HG02852 (cell line): ENCODE measurements at regions not wholly inside any gene's neighbourhood (a gene's known extent, or its start where the extent isn't known, plus 50 kb on each side); places are given as distances from the start of the nearest gene placed in this dataset.
"Not testable (repeated sequence)": the region's sequence is repeated elsewhere in the genome, so short reads cannot be mapped to it uniquely, and the experiment has no call there.

ENCODE experiments used
- ATAC-seq: cut with Tn5 transposase; IDR thresholded peaks from one replicate; pipeline ENCODE4 v1.9.1; 2021; ENCODE audit warnings: mild to moderate bottlenecking, moderate library complexity; ENCODE audit not compliant: unreplicated experiment

DNA sequence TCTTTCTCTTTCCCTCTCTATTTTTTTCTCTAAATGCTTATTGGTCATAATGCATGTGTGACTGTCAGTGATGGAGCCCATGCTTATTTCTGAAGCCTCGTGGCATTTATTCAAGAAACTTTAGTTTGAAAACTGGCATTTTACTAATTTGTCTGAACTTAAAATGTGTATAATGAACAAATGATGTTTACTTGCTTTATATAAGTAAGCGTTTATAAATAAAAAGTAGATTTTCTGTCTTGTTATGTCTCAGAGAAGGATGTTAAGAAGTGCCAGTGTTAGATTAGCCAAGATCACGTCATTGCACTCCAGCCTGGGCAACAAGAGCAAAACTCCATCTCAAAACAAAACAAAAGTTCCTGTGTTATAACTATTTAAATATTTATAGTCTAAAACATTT is 1568.1 kb downstream of the EFNB2 start:
- no peak for ATAC-seq

DNA sequence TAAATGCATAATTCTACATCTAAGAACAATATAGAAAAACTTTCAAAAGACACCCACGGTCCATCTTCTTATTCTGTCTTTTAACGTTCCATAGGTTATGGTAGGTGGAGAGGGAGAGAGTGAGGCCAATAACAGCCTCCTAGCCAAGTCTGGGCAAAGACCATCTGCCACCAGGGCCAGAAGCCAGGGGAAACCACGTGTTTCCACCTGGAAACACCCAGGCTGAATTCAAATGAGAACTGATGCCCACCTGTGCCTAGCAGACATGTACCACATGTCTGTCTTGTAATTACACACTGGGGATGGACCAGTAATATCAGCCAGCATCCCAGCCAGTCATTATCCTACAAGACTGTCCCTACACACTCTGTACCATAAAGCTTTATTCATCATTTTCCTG is 1573.1 kb downstream of the EFNB2 start:
- ATAC-seq, result no peak

DNA sequence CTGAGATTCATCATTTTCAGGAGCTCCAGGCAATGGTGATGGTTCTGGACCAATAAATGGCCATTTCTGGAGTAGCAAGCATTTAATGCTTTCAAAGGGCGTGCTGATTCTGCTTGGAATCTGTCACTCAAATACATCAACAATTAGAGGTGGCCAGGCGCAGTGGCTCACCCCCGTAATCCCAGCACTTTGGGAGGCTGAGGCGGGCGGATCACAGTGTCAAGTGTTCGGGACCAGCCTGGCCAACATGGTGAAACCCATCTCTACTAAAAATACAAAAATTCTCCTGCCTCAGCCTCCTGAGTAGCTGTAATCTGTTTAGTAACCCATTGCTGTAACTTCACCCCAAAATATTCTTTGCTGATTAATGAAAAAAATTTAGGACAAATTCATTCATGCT is 1574.2 kb downstream of the EFNB2 start:
- ATAC-seq, result no peak

DNA sequence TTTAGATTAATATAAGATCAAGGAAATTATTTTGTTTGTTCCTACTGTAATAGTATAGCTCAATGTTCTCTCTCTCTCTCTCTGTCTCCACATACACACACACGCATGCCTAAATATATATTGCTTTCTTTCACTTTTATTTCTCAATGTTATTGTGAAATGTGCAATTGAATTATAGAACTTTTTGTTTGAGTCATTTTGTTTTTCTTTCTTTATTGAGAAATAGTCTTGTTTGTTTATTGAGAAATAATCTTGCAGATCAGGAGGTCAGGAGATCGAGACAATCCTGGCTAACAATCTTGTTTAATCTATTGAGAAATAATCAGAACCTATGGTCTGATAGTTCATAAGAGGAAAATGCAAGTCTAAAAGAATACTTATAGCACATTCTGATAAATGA is 1581.3 kb downstream of the EFNB2 start:
- ATAC-seq, result no peak

DNA sequence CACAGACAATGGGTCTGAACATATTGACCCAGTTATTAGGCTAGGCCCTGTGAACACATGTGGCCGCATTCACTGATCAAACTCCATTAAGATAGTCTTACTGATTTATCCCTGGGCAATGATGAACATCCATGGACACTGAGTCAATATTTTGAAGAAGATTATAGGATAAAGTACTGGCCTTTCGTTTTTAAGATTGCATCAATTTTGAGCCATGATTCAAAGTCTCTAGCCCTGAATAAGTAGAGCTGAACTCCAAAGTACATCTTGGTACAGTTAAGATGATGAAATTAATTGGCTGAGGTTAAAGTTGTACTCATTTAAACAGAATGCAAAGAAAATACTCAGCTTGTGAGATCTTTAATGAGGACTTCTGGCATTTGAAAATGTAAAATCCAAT is 1581.9 kb downstream of the EFNB2 start:
- no peak for ATAC-seq

DNA sequence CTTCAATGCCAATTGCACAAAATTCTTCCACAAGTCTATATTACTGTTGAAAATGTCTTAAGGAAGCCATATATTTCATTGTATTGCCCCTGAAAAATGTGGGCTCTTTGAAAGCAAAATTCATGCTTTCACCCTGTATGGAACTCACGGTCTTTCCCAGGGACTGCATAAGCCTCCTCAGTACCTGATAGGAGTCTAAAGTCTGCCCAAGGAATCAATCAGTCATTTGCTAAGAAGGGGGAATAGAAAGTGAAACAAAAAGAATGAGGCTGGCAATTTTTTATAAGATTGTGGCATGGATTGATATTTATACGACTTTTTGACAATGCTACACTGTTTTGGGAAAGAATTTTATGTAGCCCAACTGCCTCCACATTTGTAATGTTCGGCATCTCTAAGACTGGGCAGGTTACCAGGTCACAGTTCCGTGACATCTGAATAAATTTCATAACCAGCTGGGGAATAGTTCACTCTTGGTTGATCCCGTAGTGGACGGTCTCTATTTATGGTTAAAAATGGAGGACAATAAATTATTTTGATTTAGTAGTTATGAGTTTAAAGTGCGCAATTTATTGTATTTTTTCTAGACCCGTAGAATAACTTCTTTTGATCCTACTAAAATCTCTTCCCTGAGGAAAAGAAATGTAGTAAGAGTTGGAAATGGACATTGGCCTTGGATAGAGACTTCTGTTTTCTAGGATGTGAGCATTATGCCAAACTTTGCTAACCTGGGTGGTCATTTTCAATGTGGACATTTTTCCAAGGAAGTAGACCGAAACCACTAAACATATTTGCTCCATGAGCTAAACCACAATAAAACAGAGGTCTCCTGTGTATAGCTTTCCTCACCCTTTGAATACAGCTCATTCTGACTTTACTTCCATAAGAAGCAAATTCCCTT is 1585.4 kb downstream of the EFNB2 start:
- no peak for ATAC-seq

DNA sequence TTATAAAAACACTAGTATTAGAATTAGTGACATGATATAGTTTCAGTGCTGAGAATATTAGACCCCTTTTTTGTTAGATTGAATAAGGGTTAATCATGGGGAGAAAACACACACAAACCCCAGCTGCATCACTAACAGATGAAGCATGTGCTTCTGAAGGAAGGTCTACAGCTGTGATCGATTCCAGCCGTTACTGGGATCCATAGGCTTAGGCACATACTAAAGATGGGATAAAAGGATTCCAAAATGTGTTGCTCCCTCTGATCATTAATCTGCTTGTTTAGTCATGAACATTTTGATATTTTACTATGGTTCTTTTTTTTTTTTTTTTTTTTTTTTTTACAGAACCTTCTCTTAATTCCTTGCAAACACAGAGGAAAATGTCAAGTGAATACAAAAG is 1591.3 kb downstream of the EFNB2 start:
- no peak for ATAC-seq

DNA sequence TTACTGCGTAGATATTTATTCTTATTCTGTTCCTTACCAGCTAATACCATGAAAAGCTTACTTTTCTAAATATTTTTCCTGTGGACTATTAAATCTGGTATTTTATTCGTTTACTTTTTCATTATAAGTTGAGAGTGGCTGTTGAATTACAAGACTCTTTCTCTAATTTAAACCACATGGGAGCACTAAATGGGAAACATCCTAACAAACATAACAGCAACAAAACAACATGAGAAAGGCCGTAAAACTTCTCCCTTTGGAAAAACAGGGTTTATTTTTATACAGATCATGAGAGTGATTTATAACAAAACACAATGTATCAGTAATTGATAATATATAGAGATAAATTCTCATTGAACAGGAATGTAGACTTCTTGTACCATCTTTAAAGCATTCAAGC is 1592.1 kb downstream of the EFNB2 start:
- no peak for ATAC-seq

DNA sequence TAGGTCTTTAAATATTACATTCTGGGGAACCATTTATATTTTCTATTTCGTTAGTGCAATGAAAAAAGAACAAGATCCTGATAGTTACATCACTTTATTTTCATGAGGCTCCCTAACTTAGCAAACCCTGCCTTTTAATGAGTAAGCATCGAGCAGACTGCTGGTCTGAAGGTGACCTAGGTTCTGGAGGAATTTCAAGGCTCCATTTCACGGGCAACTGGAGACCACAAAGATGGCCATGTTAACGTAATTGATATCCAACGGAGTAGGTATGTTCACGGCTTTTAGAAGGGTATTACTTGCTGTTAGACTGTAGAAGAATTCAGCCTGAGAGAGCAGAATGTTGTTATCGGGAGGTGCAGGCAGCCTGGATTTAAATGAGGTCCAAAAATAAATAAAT is 1597.6 kb downstream of the EFNB2 start:
- ATAC-seq, result no peak

DNA sequence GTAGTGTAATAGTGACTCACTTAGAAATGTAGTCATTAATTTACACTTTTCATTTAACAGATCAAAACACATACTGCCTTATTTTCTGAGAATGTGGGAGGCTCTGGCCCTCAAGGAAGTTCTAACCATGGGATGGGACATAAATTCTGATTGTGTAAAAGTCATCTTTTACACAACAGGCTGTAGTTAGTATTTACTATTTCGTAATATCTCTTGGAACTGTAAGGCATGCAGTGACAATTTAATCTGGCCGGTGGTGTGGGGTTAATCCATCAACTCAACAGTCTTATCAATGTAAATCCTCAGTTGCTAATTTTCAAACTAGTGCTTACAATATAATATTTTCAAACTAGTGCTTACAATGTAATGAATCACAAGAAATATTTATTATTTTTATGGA is 1599.2 kb downstream of the EFNB2 start:
- ATAC-seq, result no peak

DNA sequence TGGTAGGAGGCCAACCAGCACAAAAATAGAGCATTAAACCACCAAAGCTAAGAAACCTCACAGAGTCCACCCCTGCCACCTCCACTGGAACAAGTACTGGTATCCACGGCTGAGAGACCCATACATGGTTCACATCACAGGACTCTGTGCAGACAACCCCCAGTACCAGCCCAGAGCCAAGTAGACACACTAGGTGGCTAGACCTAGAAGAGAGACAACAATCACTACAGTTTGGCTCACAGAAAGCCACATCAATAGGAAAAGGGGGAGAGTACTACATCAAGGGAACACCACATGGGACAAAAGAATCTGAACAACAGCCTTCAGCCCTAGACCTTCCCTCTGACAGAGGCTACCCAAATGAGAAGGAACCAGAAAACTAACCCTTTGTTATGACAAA is 1614.9 kb downstream of the EFNB2 start:
- not testable (repeated sequence) for ATAC-seq

DNA sequence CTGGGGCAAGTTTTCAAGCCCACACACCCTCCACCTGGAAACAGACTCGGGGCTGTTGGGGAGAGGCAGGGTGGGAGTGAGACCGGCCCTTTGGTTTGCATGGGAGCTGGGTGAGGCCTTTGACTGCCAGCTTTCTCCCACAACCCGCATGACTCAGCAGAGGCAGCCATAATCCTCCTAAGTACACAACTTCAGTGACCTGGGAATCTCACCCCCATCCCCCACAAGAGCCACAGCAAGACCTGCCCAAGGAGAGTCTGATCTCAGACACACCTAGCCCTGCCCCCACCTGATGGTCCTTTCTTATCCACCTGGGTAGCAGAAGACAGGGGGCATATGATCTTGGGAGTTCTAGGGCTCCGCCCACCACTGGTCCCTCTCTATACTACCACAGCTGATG is 1615.4 kb downstream of the EFNB2 start:
- ATAC-seq, result no peak

DNA sequence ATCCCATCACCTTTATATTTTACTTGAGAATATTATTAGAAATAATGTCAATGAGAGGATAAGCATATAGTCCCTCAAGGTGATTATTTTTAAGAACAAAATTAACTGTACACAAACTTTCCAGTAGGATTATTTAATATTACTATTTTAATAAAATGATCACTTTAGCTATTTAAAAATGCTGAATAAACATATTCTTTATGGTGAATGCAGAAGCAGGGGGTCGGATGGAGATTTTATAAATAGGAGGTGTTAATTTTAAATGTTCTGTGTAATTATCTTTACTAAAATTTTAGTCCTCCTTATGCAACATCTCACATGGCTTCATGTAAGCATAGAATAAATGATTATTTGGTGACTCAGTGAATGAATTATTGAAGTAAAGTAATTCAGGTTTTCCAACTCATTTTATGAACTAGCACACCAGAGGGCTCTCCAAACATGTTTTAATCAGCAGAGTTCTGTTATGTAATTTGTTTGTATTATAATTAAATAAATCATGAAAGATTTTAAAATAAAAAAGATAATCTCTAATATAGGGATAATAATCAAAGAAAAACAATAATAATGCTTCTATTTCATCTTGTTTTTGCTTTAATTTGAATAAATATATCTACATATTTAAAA is 1635.2 kb downstream of the EFNB2 start:
- ATAC-seq, result no peak

DNA sequence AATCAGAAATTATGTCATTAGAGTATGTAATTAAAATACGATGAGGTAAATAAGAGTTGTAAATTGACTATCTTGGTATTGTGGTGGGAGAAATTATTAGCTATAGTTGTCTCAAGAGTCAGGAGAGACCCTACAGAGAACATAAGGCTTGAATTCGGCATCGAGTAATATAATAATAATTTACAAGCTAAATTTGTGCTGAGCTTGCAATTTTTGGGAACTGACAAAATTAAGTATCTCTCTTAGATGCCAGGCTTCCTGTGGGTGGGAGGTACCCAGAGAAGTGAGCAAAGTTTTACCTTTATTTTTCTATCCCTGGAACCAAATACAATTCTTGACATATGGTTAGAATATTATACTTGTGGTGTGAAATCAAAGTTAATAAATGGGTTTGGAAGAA is 1637.0 kb downstream of the EFNB2 start:
- no peak for ATAC-seq

DNA sequence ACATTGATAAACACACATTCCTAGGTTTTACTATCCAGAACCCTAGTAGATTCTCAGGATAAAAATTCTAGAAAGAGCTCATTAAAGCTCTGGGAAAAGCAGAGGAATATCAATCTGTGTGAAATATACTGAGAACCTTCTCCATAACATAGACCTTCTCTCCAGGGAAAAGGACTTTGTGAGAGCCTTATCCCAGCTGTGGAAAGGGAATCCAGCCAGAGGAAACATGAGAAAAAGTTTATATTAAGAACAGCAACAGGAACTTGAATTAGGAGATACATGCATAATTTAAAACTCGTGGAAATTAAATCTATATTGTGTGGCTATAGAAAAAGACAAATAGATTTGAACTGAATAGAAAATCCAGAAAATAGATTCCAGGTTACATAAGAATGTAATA is 1639.9 kb downstream of the EFNB2 start:
- ATAC-seq, result no peak

DNA sequence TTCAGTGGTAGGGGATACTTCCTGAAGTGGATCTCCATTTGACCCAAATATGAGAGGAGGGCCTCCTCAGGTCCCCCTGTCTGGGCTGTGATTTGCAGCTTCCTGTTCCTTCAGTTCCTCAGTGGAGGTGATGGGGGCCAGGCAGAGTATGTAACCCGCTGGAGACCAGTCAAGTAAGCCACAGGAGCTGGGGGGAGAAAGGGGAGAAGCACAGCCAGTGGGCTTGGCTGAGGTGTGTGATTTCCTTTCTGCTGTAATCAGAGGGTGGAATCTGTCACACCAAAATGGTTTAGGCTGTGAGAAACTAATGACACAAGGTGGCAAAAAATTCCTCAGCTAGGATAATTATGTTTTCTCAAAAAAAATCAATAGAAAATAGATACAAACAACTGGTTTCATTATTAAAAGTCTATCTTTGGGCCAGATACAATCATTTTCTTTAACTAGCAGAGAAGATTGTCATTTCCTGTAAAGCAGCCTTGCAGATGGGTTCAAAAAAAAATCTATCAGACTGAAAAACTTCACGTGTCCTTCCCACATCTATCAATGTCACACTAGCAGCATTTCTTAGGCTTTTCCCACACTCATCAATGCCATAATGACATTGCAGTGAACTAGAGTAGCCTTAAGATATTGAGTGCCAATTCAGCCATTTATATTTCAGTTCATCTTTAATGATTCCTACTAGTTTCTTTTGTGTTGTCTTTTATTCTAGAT is 1660.3 kb downstream of the EFNB2 start:
- no peak for ATAC-seq

DNA sequence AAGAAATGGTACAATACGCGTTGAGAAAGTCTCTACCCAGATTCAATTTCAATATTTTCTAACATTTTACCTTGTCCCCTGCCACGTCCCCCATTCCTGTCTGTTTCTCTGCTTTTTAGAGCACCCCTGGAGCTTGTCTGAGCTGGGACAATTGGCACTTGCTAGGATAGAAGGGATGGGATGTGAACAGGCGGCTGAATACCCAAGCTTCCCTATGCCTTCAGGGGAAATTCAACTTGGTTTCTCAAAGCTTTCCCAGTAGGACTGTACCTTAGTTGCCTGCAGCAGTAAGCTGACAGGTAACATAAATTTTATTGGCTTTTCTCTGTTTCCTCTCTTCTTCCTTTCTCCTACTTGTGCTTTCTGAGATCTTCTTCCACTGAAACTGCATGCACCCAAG is 1663.3 kb downstream of the EFNB2 start:
- ATAC-seq, result no peak

DNA sequence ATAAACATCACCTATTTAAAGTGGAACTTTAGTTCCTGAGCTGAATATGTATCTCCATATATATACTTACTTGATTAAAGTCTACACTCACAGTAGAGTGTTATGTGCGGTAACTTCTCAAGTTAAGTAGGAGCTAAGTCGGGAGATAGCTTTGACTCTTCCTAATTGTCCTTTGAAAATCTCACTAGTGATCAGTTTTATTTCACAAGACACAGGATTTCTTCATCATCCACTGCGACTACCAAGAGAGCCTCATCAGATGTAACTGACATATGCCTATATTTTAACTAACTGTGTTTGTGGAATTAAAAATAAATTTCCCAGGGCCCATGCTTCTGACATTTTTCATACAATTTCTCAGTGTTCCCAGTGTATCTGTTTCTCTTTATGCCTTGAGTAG is 1664.0 kb downstream of the EFNB2 start:
- no peak for ATAC-seq

DNA sequence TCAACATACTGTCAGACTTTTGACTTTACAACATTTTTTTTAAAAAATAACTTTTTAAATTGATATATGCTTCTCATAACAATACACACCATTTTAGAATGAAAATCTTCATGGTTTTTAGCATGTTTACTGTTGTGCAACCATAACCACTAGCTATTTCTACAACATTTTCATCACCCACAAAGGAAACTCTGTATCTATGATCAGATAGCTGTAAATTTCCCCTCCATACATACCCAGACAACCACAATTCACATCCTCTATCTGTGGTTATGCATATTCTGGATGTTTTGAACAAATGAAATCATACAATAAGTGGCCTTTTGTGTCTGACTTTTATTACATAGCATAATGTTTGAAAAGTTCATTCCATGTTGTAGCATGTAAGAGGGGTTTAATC is 1666.0 kb downstream of the EFNB2 start:
- peak; percentile 64 for ATAC-seq

DNA sequence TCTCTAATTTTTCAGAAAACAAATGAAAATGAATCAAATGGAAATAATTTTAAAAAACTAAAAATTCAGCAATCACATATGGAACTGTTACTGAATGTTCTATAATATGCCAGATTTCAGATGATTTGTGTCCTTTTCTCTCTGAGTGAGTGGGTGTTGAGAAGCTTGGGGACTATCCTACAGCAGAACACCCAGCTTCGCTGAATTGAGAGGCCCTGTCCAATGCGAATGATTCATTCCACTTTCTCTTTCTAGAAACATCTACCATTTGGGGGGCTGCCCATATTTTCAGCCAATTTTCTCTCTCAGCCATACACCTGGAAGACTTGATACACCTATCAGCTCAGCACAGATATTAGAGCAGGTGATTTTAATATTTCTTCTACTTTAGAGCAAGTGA is 1666.7 kb downstream of the EFNB2 start:
- no peak for ATAC-seq

DNA sequence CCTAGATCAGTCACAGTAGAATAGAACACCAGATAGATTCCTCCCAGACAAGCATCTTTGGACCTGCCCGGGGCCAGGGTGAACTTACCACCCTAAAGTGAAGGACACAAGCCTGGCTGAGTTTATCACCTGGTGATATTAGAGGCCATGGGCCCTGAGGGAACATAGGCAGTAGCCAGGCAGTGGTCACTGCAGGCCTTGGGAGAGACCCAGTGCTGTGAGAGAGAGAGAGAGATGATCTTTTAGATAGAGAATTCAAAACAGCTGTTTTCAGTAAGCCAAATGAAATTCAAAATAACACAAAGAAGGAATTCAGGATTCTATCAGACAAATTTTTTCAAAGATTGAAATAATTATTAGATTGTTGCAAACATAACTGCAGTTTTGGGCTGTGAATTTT is 1679.9 kb downstream of the EFNB2 start:
- ATAC-seq, result no peak

DNA sequence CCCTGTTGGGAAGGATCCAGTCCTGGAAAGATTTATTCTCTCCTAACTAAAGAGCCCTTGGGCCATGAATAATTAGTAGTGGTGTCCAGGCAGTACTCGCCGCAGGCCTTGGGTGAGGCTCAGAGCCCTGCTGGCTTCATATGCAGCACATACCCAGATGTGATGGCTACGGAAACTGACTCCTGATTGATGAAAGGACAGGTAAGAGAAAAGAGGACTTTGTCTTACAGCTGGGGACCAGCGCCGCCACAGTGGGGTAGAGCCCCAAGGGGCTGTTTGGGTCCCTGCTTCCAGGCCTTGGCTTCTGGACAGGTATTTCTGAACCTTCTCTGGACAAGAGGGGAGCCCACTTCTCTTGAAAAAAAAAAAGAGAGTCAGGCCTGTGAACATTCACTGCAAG is 1680.8 kb downstream of the EFNB2 start:
- no peak for ATAC-seq
